Thymus (tissue), 11 donors: ENCODE measurements at regions not wholly inside any gene's neighbourhood (a gene's known extent, or its start where the extent isn't known, plus 50 kb on each side); places are given as distances from the start of the nearest gene placed in this dataset.
A peak's percentile ranks its signal among the peaks of the same experiment; 100 is the strongest.

ENCODE experiments used
- DNase-seq, 9 donors: peaks; one replicate each; pipeline ENCODE4 v3.0.0-alpha.2; 2013; ENCODE audit warnings: low spot score in 9 of 9, low read depth in 6 of 9, missing footprints in 1 of 9
- H3K27ac ChIP-seq, 2 donors: one replicate each; pipeline ENCODE4 v1.5.1; 2013; ENCODE audit warnings: control low read depth in 1 of 2, low read depth in 1 of 2, low read length in 1 of 2, mild to moderate bottlenecking in 1 of 2, moderate library complexity in 1 of 2
- H3K27me3 ChIP-seq, 2 donors: one replicate each; pipeline ENCODE4 v1.5.1; 2013; ENCODE audit warnings: low read length in 1 of 2; ENCODE audit not compliant: control insufficient read depth in 2 of 2, insufficient read depth in 1 of 2
- H3K36me3 ChIP-seq, 2 donors: one replicate each; pipeline ENCODE4 v1.5.1; 2013; ENCODE audit warnings: low read length in 1 of 2, mild to moderate bottlenecking in 1 of 2, moderate library complexity in 1 of 2; ENCODE audit not compliant: control insufficient read depth in 2 of 2, insufficient read depth in 2 of 2
- H3K4me1 ChIP-seq, 2 donors: one replicate each; pipeline ENCODE4 v1.5.1; 2013; ENCODE audit warnings: low read length in 2 of 2; ENCODE audit not compliant: control insufficient read depth in 2 of 2, insufficient read depth in 2 of 2
- H3K4me3 ChIP-seq, 2 donors: one replicate each; pipeline ENCODE4 v1.5.1; 2013; ENCODE audit warnings: low read length in 2 of 2, control low read depth in 1 of 2, mild to moderate bottlenecking in 1 of 2
- H3K9me3 ChIP-seq, 2 donors: one replicate each; pipeline ENCODE4 v1.5.1; 2013; ENCODE audit warnings: low read length in 1 of 2, mild to moderate bottlenecking in 1 of 2; ENCODE audit not compliant: control insufficient read depth in 2 of 2, insufficient read depth in 1 of 2
- WGBS: extraction: QIAGEN DNeasy Blood & Tissue Kit; methylation state at CpG from one replicate; pipeline ENCODE4 v1.1.7; 2013; 5-methylcytosine and 5-hydroxymethylcytosine counted together
- donor health status: healthy.

DNA sequence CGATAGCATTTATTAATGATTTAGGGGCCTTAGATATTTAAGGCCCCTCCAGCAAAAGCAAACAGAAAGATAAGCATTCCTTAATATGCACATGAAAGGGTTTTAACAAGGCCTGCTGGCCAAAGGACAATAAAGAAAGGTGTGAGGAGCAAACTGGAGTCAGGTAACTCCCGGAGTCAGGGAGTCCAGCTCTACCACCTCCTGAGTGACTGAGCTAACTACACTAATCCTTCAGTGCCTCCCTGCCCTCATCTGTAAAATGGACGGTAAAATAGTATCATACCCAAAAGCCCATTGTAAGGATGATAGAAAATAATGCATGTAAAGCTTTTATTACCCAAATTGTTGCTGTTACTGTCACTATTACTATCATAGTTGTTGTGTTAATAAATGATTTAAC is 161.7 kb downstream of the SIPA1L2 start:
- Histone ChIP-seq H3K36me3 (no peaks in the 10 kb centered on the region), H3K4me3 (no peak overlapping the region), H3K4me1 (no peaks in the 10 kb centered on the region), H3K9me3 (no peaks in the 10 kb centered on the region), H3K27me3 (no peaks in the 10 kb centered on the region), H3K27ac (no peak overlapping the region)
- DNase-seq, result no peak
- 93% methylated on average over 3 of the region's 3 CpGs for WGBS

DNA sequence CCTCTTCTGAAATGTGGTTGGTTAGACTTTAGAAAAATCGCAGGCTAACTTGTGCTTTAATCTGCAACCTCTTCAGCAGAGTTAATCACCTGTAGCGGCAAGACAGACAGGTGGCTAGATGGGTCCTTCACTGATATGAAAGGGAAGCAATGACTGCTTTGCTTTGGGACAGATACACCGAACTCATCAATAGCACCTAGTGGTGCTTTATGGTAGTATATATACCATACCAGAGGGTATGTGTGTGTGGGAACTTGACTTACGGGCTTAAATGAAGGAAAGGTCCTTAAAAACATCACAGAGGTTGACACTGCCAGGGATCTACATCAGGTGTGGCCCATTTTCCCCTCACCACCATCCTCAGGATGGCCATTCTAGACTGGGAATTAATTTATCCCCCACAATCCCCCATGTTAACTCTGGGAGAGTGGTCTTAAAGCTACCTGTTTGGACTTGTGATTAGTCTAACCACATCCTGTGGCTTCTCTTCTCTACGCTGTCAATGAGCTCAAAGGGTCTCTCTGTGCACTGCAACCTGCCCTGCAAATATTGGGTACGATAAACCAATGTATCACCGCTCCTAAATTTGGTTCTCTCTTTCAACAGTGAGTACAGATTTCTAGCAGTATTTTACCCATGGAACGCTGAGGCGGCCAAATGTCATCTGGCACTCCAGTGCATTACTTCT is 162.7 kb downstream of the SIPA1L2 start:
- no peak overlapping the region for H3K27ac ChIP-seq

DNA sequence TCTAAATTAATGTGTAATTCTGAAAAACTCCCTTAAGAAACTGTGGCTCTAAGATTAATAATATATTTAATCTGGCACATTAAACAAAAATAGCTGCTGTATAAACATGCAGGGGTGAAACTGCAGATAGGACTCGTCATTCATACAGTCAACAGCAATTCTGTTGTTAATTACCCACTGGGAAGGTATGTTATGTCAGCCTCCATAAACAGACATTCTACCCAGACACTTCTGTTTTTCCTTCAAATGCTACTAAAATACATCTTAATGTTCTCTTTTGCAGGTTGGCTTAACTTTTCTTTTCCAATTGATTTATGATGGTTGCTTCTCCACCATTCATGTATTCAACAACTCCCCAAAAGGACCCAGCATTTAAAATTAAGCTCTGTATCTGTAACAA is 165.6 kb downstream of the SIPA1L2 start:
- WGBS, result 91% methylated on average over 1 of the region's 1 CpG

More for the DNA sequence above, 162.7 kb downstream of the SIPA1L2 start:
- no peak overlapping the region for H3K4me3 ChIP-seq
- no peaks in the 10 kb centered on the region for H3K36me3 ChIP-seq
- no peaks in the 10 kb centered on the region for H3K4me1 ChIP-seq
- DNase-seq, result peak in 1 of 9 donors; percentile 13
- H3K27me3 ChIP-seq, result no peaks in the 10 kb centered on the region
- no peaks in the 10 kb centered on the region for H3K9me3 ChIP-seq
- 87% methylated on average over 9 of the region's 9 CpGs for WGBS

GRCh38 chr1:232463225-232463624 is 166.7 kb downstream of the SIPA1L2 start:
- Histone ChIP-seq H3K9me3 (no peaks in the 10 kb centered on the region), H3K27ac (no peak overlapping the region), H3K27me3 (no peaks in the 10 kb centered on the region), H3K36me3 (no peaks in the 10 kb centered on the region), H3K4me3 (no peak overlapping the region), H3K4me1 (no peaks in the 10 kb centered on the region)
- no peak for DNase-seq
- WGBS, result 68% methylated on average over 3 of the region's 3 CpGs

More for the DNA sequence above, 165.6 kb downstream of the SIPA1L2 start:
- no peak for DNase-seq
- H3K4me1 ChIP-seq, result no peaks in the 10 kb centered on the region
- H3K27ac ChIP-seq, result no peak overlapping the region
- no peaks in the 10 kb centered on the region for H3K27me3 ChIP-seq
- H3K36me3 ChIP-seq, result no peaks in the 10 kb centered on the region
- H3K4me3 ChIP-seq, result no peak overlapping the region
- H3K9me3 ChIP-seq, result no peaks in the 10 kb centered on the region

DNA sequence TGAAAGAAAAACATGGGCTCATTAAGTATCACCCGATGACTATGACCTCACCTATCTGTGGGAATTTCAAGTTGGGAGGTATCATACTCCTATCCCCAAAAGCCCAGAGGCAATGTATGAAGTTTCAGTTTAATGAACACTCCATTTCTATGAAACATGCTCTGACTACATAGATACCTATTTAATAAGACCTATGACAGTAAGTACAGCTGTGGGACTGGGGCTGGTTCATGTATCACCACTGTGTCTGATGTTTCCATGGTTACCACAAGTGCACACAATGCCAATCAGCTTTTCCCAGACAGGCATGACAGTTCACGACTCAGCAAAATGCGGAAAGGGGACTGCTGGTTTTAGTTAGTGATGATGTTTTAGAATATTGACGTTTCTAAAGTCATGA is 167.7 kb downstream of the SIPA1L2 start:
- H3K36me3 ChIP-seq, result no peaks in the 10 kb centered on the region
- WGBS, result 70% methylated on average over 4 of the region's 4 CpGs
- no peak overlapping the region for H3K27ac ChIP-seq
- DNase-seq, result no peak
- no peak overlapping the region for H3K4me3 ChIP-seq
- H3K4me1 ChIP-seq, result no peaks in the 10 kb centered on the region
- H3K27me3 ChIP-seq, result no peaks in the 10 kb centered on the region
- H3K9me3 ChIP-seq, result no peaks in the 10 kb centered on the region

- Histone ChIP-seq H3K36me3 (no peaks in the 10 kb centered on the region), H3K4me3 (no peak overlapping the region), H3K9me3 (no peaks in the 10 kb centered on the region), H3K27me3 (no peaks in the 10 kb centered on the region), H3K27ac (no peak overlapping the region), H3K4me1 (no peaks in the 10 kb centered on the region)
- DNase-seq, result no peak
- WGBS, result 34% methylated on average over 3 of the region's 3 CpGs
These were observed 170.1 kb downstream of the SIPA1L2 start for GRCh38 chr1:232459826-232460225.

GRCh38 chr1:232459087-232459486 is 170.8 kb downstream of the SIPA1L2 start:
- Histone ChIP-seq H3K4me1 (no peaks in the 10 kb centered on the region), H3K36me3 (no peaks in the 10 kb centered on the region), H3K9me3 (no peaks in the 10 kb centered on the region), H3K4me3 (no peak overlapping the region), H3K27ac (no peak overlapping the region), H3K27me3 (no peaks in the 10 kb centered on the region)
- no peak for DNase-seq
- 88% methylated on average over 4 of the region's 4 CpGs for WGBS

DNA sequence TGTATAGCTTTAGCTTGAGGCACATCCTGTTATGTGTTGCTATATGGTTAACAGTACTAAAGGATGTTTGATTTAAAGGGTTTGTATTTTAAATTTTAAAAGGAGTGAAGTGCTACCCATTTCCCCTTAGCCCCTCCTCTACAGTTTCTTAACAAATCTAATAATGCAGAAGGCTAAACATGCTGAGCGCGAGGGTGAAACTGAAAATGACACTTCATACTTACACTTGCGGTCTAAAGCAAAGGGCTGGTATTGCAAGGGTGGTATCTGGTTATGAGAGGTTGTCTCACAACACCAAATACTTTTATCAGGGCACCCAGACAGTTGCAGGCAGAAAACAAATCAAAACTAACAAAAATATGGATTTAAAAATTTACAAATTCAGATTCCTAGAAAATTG is 172.3 kb downstream of the SIPA1L2 start:
- Histone ChIP-seq H3K27me3 (no peaks in the 10 kb centered on the region), H3K36me3 (no peaks in the 10 kb centered on the region), H3K9me3 (no peaks in the 10 kb centered on the region), H3K4me1 (no peaks in the 10 kb centered on the region), H3K4me3 (no peak overlapping the region), H3K27ac (no peak overlapping the region)
- peak in 2 of 9 donors; percentile 12 to 28 for DNase-seq
- 96% methylated on average over 3 of the region's 3 CpGs for WGBS

GRCh38 chr1:232456714-232457113 is 173.2 kb downstream of the SIPA1L2 start:
- H3K4me3 ChIP-seq, result no peak overlapping the region
- 90% methylated on average over 2 of the region's 2 CpGs for WGBS
- no peaks in the 10 kb centered on the region for H3K4me1 ChIP-seq
- no peaks in the 10 kb centered on the region for H3K9me3 ChIP-seq
- DNase-seq, result no peak
- no peaks in the 10 kb centered on the region for H3K27me3 ChIP-seq
- no peak overlapping the region for H3K27ac ChIP-seq
- H3K36me3 ChIP-seq, result no peaks in the 10 kb centered on the region
